ENCODE measurements at regions not wholly inside any gene's neighbourhood (a gene's known extent, or its start where the extent isn't known, plus 50 kb on each side); places are given as distances from the start of the nearest gene placed in this dataset.

GRCh38 chr9:78598120-78598519 is 301.2 kb downstream of the PSAT1 start:
- DNase-seq (ENCODE audit: low read depth in 2 of 2, low spot score in 1 of 2), result no peak

DNA sequence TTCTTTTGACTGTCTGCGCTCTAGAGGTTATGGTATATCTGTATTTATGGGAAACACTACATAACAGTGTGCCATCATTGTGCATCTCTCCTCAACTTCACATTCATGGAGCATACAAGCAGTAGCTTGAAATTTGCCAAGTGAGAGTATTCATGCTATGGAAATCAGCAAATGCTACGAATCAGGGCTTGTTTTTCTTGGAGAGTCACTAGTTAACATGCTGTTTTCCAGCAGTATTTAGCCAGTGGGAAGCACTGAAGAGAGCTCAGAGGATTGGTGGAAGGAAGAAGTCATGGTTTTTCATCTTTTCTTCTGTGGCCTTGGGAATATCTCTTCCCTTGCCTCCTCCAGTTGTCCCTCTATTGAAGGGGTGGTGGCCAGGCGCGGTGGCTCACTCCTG is 303.0 kb downstream of the PSAT1 start:
- DNase-seq (ENCODE audit: low read depth in 2 of 2, low spot score in 1 of 2), result no peak

GRCh38 chr9:78601957-78602565 is 305.1 kb downstream of the PSAT1 start:
- no peak for DNase-seq (ENCODE audit: low read depth in 2 of 2, low spot score in 1 of 2)

DNA sequence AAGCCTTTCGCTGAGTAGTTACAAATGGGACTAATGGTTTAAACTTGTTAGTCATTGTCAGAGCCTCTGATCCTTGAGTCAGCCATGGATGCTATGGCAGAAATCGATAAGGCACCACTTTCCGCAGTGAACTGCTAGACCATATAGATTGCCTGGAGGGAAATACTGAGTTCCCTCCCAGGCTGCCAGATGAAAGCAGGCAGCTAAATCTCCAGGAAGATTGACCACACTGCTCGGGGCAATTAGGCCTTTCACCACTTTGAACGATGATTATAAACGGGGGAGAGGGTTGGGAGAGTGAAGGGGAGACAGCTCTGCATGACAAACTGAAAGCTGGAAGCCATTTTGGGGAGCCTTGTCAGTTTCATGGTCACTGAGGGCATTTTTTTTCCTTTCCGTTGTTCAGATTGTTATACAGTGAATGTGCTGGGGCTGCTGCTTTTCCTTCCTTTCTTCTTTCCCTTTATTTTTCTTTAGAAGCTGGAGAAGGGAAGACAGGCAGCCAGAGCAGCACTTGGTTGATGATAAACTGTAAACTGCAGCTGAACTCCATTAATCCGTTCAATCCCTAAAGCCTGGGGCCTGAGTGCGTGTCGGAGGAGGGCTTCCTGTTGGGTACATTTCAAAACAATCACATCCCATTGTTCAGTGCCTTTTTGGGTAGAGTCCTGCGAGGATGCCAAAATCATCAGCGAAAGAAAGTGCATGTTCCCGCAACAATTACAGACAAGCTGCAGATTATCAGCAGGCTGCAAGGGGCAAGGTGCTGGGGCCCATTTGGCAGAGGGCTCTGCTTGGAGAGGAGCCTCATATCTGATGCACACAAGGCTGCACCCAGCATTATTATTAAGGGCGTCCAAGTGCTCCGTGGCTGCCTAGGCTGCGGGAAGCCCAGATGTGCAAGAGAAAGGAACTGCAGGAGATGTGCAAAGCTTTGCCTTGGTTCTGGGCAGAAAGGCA is 308.4 kb downstream of the PSAT1 start:
- DNase-seq (ENCODE audit: low read depth in 2 of 2, low spot score in 1 of 2), result no peak

- DNase-seq (ENCODE audit: low read depth in 2 of 2, low spot score in 1 of 2), result no peak
These were observed 309.1 kb downstream of the PSAT1 start for GRCh38 chr9:78606001-78606379.

DNA sequence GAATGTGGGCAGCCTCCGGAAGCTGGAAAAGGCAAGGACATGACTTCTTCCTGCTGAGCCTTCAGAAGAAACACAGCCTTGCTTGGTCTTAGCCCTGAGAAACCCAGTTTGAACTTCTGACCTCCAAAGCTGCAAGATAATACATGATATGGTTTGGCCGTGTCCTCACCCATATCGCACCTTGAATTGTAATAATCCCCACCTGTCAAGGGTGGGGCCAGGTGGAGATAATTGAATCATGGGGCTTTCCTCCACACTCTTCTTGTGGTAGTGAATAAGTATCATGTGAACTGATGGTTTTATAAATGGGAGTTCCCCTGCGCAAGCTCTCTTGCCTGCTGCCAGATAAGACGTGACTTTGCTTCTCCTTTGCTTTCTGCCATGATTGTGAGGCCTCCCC is 310.9 kb downstream of the PSAT1 start:
- DNase-seq (ENCODE audit: low read depth in 2 of 2, low spot score in 1 of 2), result no peak

- DNase-seq (ENCODE audit: low read depth in 2 of 2, low spot score in 1 of 2), result no peak
These were observed 312.5 kb downstream of the PSAT1 start for GRCh38 chr9:78609450-78609849.

DNA sequence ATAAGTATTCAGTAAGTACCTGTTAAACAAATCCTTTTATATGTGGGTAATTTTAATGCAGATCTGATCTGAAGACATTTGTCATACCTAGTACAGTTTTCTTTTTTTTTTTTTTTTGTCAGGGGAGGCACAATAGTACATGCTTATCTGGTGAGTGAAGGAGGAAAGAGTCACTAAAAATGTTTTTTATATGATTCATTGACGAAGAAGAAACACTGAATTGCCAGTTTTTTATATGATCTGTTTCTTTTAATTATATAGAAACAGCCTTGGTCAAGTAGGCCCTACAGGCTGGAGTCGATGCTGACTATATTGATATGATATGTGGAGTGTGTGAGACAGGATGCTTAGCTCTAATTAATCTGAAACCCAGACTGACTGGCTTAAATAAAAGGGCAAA is 315.2 kb downstream of the PSAT1 start:
- no peak for DNase-seq (ENCODE audit: low read depth in 2 of 2, low spot score in 1 of 2)

DNA sequence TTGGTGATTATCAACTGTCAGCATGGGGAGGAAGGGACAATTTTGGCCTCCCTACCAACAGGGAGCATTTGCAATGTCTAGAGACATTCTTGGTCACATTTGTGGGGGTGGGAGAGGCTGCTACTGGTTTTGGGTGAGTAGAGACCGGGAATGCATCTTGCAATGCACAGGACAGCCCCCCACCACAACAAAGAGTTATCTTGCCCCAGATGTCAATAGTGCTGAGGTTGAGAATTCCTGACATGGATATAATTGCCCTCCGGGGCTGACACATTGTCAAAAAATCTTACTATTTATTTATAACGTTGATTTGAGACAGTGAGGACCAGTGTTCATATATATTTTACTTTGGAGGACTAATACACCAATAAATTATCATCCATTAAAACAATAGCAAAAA is 316.1 kb downstream of the PSAT1 start:
- DNase-seq (ENCODE audit: low read depth in 2 of 2, low spot score in 1 of 2), result no peak

GRCh38 chr9:78614892-78615291 is 318.0 kb downstream of the PSAT1 start:
- DNase-seq (ENCODE audit: low read depth in 2 of 2, low spot score in 1 of 2), result no peak

GRCh38 chr9:78615372-78615771 is 318.4 kb downstream of the PSAT1 start:
- no peak for DNase-seq (ENCODE audit: low read depth in 2 of 2, low spot score in 1 of 2)

DNA sequence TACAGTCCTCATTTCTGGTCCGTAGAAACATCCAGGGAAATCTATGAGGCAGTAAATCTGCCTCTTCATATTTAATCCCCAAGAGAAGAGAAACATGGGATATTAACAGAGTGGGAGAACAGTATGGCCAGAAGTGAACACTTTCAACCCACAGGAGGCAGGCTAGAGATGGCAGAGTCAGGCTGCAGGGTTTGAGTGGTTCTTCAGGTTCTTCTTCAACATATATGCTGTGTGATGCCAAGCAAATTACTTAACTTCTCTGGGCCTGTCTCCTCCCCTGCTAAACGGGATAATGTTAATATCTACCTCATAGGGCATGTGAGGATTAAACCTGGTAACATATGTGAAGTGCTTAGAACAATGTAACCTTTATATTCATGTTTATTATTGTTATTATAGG is 321.8 kb downstream of the PSAT1 start:
- no peak for DNase-seq (ENCODE audit: low read depth in 2 of 2, low spot score in 1 of 2)

DNA sequence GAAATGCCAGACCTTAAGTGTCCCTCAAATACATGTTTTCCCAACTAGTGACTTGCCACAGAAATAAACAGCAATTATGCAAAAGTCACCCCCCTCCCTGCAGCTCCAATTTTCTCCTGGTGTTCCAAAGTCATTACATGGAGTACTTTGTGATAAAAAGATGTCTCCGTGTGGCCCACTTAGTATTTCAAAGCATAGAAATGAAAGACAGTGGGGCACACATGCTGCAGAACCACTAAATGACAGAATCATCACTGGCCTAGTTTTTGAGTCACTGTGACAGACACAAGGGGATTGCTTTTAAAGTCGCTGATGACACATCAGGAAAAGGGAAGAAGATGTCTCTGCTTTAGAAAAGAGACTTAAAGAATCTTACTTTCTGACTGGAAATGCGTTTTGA is 323.4 kb downstream of the PSAT1 start:
- no peak for DNase-seq (ENCODE audit: low read depth in 2 of 2, low spot score in 1 of 2)

- DNase-seq (ENCODE audit: low read depth in 2 of 2, low spot score in 1 of 2), result no peak
These were observed 323.8 kb downstream of the PSAT1 start for GRCh38 chr9:78620764-78621163.

DNA sequence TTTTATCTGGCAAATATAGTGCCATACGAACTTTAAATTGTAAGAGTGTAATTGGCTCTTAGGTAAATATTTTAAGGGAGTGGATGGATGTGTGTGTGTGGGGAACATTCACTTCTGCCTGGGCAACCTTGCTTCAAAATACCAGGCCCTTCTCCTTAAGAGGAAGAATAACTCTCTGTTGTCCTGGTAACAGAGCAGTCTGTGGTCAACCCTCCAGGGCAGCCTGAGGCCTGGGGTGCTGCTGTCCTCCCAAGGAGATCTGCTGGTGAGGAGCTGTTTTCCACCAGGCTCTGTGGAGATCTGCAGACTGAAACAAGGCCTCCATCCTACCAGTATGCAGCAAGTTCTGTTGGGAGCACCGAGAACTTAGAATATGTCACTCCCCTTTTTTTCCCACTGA is 325.2 kb downstream of the PSAT1 start:
- no peak for DNase-seq (ENCODE audit: low read depth in 2 of 2, low spot score in 1 of 2)

DNA sequence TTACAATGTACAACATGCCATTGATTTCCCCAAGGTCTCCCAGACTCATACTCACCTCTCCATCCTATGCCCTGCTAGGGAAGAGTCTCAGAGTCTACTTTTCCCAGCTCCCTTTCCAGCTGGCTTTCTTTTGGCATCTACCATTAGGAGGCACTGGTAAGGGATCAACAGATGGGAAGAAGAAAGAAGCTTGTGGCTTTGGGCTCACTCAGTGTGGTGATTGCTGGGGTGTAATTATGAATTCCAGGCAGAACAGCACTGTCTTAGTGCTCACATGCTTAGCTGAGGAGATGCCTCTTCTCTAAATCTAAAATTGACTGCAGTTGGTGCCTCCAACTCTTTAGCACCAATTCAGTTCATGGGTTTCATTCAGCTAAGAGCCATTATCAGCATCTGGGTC is 330.0 kb downstream of the PSAT1 start:
- no peak for DNase-seq (ENCODE audit: low read depth in 2 of 2, low spot score in 1 of 2)

DNA sequence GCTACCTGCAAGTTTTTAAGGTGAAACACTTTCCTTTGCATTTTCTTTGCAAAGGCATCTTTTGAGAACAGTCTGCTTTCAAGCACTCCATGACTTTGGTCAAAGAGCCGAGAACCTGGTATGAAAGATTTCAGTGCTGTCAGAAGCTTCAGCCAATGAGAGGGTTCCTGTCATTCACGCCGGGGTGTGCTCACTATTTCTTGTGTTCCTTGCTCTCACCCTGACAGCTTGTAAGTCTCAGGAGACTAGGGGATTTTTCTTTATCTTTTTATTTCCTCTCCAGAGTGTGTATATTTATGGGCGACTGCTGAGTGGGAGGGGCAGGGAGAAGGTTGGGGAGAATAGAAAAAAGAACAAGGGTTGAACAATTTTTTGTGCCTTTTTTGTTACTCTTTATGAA is 334.0 kb downstream of the PSAT1 start:
- no peak for DNase-seq (ENCODE audit: low read depth in 2 of 2, low spot score in 1 of 2)

DNA sequence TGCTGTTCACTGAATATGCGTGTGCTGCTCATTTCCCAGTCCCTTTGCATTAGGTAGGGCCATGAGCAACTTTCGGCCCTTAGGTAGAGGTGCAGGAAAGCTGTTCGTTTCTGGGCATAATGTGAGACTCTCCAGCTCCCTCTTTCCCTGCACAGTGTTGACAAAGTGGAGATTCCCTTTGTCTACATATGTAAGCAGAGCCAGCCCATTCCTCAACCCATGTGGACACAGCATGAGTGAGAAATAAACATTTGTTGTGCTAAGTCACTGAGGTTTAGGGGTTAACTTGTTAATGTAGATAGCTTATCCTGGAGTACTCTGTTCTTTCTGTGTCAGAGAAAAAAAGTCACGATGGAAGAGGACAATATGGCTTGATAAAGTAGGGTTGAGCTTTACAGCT is 343.8 kb downstream of the PSAT1 start:
- DNase-seq (ENCODE audit: low read depth in 2 of 2, low spot score in 1 of 2), result no peak

DNA sequence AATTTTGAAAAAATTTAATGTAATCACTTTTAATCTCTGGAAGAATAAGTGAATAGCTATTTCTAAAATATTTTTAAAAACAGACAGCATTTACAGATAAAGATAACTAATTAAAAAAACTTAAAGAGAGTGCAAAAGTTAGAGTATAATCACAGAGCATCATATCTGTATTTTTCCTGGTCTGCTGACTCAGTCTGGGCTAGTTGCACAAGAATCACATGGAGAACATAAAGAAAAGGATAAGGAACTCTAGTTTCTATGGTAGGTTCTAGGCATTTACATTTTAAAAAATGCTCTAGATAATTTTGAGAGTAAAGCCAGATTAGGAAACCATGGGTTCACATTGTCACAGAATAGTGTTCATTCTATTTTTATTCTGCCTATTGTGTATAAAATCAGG is 347.4 kb downstream of the PSAT1 start:
- no peak for DNase-seq (ENCODE audit: low read depth in 2 of 2, low spot score in 1 of 2)

DNA sequence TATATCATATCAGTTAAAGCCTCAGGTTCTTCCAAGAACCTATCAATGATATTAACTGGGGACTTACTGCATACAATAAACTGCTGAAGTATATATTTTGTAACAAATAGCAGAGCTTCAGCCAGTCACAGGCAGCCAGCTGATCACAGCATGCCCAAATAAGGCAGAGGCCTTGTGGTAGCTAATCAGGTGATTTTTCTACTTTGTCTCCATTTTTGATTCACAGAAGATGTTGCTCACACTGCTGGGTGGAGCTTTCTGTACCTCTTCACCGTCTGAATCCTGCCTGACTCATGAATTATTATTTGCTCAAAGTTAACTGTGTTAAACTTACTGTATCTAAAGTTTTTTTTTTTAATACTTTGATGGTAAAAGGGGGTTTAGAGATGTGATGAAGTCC is 357.4 kb downstream of the PSAT1 start:
- no peak for DNase-seq (ENCODE audit: low read depth in 2 of 2, low spot score in 1 of 2)

DNA sequence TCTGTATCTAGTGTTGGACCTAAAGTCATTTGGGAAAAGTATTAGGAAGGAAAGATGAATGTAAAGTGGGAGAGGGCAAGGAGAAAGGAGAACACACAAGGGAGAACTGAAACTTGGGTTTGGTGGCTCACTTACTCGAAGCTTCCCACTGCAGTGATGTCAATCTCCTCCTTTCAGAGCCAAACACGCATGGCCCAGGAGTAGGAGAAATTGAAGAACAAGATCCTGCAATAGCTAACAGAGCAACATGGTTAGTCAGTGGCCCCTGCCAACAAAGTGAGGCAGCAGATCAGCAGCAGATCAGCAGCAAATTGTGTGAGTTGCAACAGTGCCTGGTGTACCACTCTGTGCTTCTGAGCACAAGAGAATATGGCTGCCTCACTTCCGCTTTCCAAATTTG is 366.4 kb downstream of the PSAT1 start:
- DNase-seq (ENCODE audit: low read depth in 2 of 2, low spot score in 1 of 2), result no peak

- no peak for DNase-seq (ENCODE audit: low read depth in 2 of 2, low spot score in 1 of 2)
These were observed 367.4 kb downstream of the PSAT1 start for GRCh38 chr9:78664370-78664769.
